Activated T-cell treated with anti-CD3 and anti-CD28 coated beads, Interleukin-2, amount 50 U/mL, for 4 hours (primary cell): ENCODE measurements at regions not wholly inside any gene's neighbourhood (a gene's known extent, or its start where the extent isn't known, plus 50 kb on each side); places are given as distances from the start of the nearest gene placed in this dataset.

ENCODE experiments used
- ATAC-seq, 2 donors: fragments of 200-7000 bp; cut with Tn5 transposase; one replicate each; pipeline ENCODE4 v1.10.0; 2021
- DNase-seq: peaks from one replicate; pipeline ENCODE4 v3.0.0-alpha.2; 2020
- H3K27me3 Mint-ChIP-seq: one replicate; pipeline ENCODE4 v1.8.0; 2021; ENCODE audit warnings: low read depth, mixed read lengths
- H3K36me3 Mint-ChIP-seq: one replicate; pipeline ENCODE4 v1.8.0; 2022; ENCODE audit warnings: mixed read lengths; ENCODE audit not compliant: insufficient read depth
- H3K4me1 Mint-ChIP-seq: one replicate; pipeline ENCODE4 v1.8.0; 2021; ENCODE audit warnings: low read depth, mixed read lengths
- H3K4me3 Mint-ChIP-seq: one replicate; pipeline ENCODE4 v1.8.0; 2021; ENCODE audit warnings: mild to moderate bottlenecking, moderate library complexity, mixed read lengths
- H3K9me3 Mint-ChIP-seq: one replicate; pipeline ENCODE4 v1.8.0; 2021; ENCODE audit warnings: mixed read lengths

DNA sequence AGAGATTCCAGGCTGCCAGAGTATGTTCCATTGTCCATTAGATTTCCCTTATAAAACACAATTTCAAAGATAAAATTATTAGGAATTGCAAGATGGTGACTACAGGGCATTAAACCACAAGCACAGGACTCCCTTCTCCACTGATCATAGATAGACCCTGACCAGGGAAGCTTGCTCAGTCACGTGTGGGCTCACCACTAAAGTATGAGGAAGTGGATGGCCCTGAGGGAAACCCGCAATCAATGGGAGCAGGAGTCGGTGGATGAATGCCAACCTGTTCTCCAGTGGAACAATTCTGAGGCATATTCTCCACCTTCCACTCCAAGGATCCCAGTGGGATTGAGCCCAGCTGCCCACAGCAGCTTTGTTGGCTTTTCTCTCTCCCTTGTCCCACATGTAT, 515.7 kb downstream of the BCOR start:
- no peaks in the 10 kb centered on the region for H3K27me3 Mint-ChIP-seq
- DNase-seq, result no peak
- H3K36me3 Mint-ChIP-seq, result no peaks in the 10 kb centered on the region
- peaks cover 19% of the 10 kb centered on the region for H3K4me1 Mint-ChIP-seq
- ATAC-seq, result no peak
- no peak overlapping the region for H3K4me3 Mint-ChIP-seq
- no peaks in the 10 kb centered on the region for H3K9me3 Mint-ChIP-seq

DNA sequence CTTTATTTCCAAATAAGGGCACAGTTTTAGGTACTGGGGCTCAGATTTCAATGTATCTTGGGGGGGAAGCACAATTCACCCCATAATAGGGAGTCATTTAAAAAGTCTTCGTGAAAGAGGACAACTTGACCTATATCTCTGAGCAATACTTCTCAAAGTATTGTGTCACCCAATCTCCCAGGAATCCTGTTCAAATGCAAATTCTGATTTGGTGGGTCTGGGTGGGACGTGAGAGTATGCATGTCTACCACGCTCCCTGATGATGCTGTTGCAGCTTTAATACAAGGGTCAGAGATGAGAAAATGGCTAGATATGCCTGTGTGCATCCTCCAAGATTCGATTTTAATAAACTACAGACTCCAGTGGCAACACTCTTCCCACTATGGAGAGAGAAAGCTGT, 514.8 kb downstream of the BCOR start:
- DNase-seq (no peak), ATAC-seq (no peak)
- no peak overlapping the region for H3K4me3 Mint-ChIP-seq
- no peaks in the 10 kb centered on the region for H3K9me3 Mint-ChIP-seq
- H3K27me3 Mint-ChIP-seq, result no peaks in the 10 kb centered on the region
- H3K36me3 Mint-ChIP-seq, result no peaks in the 10 kb centered on the region
- peaks cover 12% of the 10 kb centered on the region for H3K4me1 Mint-ChIP-seq

DNA sequence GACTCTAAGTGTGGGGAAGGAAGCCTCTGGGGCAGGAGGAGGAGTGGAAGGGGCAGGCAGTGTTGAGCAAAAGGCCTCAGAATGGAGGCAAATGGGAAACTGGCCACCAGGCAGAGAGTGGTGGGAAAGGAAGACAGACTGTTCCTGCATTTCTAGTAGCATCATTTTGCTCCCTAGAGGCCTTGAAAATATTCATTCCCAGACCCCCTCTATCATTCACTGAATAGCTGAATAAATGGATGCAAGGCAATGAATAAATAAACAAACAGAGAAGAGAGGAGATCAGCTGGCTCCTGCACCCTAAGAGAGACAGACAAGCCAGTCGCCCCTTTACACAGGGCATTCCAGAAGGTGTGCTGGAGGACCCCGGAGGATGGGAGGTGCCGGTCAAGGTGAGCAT, 511.9 kb downstream of the BCOR start:
- no peak for ATAC-seq
- Mint-ChIP-seq H3K4me3 (no peak overlapping the region), H3K36me3 (no peaks in the 10 kb centered on the region), H3K9me3 (no peaks in the 10 kb centered on the region), H3K4me1 (no peaks in the 10 kb centered on the region), H3K27me3 (no peaks in the 10 kb centered on the region)
- no peak for DNase-seq

DNA sequence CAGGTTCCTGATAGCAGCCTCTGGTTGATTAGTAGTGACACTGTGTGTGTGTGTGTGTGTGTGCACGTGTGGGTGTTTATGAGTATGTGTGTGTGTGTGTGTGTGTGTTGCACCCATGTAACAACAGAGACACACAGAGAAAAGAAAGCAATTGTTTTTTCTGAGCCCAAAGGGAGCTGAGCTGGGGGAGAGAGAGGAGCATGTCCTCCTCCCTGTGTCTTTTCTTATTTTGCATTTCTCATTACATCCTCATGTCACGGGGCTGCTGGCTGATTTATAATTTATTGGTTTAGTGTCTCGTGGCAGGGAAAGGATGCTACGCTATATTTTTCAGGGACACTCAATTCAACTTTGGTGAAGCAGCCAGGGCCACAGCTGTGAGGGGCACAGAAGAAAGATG, 511.4 kb downstream of the BCOR start:
- no peak overlapping the region for H3K4me3 Mint-ChIP-seq
- H3K36me3 Mint-ChIP-seq, result no peaks in the 10 kb centered on the region
- DNase-seq, result no peak
- H3K4me1 Mint-ChIP-seq, result no peaks in the 10 kb centered on the region
- no peaks in the 10 kb centered on the region for H3K9me3 Mint-ChIP-seq
- no peaks in the 10 kb centered on the region for H3K27me3 Mint-ChIP-seq
- no peak for ATAC-seq

GRCh38 chrX:39591099-39591498, 506.7 kb downstream of the BCOR start:
- Mint-ChIP-seq H3K9me3 (no peaks in the 10 kb centered on the region), H3K27me3 (no peaks in the 10 kb centered on the region), H3K36me3 (no peaks in the 10 kb centered on the region), H3K4me3 (no peak overlapping the region), H3K4me1 (peaks cover 2% of the 10 kb centered on the region)
- no peak for DNase-seq
- ATAC-seq, result no peak

DNA sequence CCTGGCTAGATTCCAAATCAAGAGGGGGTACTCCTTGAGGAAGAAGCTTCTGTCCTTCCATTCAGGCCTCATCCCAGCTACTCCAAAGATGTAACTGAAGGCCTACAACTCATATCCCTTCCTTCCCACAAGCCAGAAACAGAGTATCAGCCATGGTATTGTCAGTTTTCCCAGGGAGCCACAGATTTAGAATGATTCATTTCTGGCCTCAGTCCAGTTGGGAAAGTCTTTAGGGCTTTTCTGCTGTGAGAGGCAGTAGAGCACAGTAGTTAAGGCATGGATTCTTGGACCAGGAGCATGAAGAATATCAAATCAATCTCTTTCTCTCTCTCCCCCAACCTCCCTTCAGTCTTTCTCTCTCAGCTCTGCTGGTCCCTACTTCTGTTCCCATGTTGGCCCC, 505.0 kb downstream of the BCOR start:
- Mint-ChIP-seq H3K4me3 (no peak overlapping the region), H3K36me3 (no peaks in the 10 kb centered on the region), H3K4me1 (peaks cover 2% of the 10 kb centered on the region), H3K27me3 (no peaks in the 10 kb centered on the region), H3K9me3 (no peaks in the 10 kb centered on the region)
- no peak for ATAC-seq
- no peak for DNase-seq

- H3K4me3 Mint-ChIP-seq, result no peak overlapping the region
- H3K36me3 Mint-ChIP-seq, result no peaks in the 10 kb centered on the region
- H3K4me1 Mint-ChIP-seq, result peaks cover 2% of the 10 kb centered on the region
- peak; percentile 18 to 23 for ATAC-seq
- DNase-seq, result no peak
- no peaks in the 10 kb centered on the region for H3K9me3 Mint-ChIP-seq
- no peaks in the 10 kb centered on the region for H3K27me3 Mint-ChIP-seq
These were observed 501.8 kb downstream of the BCOR start for GRCh38 chrX:39595977-39596376.

DNA sequence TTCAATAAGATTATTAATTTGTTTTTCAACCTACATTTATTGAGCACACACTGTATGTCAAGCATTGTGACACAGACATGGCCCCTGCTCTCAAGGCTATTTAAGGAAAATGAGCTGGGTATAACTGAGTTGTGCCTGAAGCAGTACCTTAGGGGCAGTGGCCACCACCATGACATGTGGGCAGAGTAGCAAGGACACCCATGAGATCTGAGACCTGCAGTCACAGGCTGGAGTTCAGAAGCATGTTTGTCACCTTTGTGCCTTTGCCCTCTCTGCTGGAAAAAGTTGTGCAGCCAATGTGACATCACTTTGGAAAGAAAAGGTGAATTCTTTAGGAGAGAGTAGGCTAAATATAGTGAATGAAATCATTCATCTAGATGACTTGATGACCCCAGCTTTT, 501.3 kb downstream of the BCOR start:
- Mint-ChIP-seq H3K4me3 (no peak overlapping the region), H3K36me3 (no peaks in the 10 kb centered on the region), H3K4me1 (peaks cover 2% of the 10 kb centered on the region), H3K27me3 (no peaks in the 10 kb centered on the region), H3K9me3 (no peaks in the 10 kb centered on the region)
- ATAC-seq, result no peak
- DNase-seq, result no peak

GRCh38 chrX:39599339-39599738, 498.4 kb downstream of the BCOR start:
- no peak for DNase-seq
- no peak overlapping the region for H3K4me3 Mint-ChIP-seq
- H3K4me1 Mint-ChIP-seq, result peaks cover 2% of the 10 kb centered on the region
- H3K9me3 Mint-ChIP-seq, result no peaks in the 10 kb centered on the region
- no peaks in the 10 kb centered on the region for H3K36me3 Mint-ChIP-seq
- no peak for ATAC-seq
- H3K27me3 Mint-ChIP-seq, result no peaks in the 10 kb centered on the region

DNA sequence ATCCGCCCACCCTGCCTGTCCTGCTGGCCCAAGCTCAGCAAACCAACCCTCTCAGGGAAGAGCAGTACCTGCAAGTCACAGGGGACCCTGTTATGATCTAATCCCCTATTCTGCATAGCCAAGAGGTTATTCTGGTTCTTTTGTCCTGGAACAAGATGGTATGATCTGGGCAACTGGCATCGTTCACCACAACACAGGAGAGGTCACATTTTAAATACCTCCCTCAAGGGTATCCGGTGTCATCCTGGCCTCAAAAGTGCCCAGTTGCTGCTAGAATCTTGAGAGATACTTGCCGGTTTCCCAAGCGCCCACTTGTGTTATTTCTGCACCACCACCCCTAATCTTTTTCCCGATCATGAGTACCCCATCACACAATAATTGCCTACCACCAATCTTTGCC, 497.5 kb downstream of the BCOR start:
- Mint-ChIP-seq H3K36me3 (no peaks in the 10 kb centered on the region), H3K9me3 (no peaks in the 10 kb centered on the region), H3K4me1 (peaks cover 2% of the 10 kb centered on the region), H3K27me3 (no peaks in the 10 kb centered on the region), H3K4me3 (no peak overlapping the region)
- DNase-seq (no peak), ATAC-seq (no peak)

DNA sequence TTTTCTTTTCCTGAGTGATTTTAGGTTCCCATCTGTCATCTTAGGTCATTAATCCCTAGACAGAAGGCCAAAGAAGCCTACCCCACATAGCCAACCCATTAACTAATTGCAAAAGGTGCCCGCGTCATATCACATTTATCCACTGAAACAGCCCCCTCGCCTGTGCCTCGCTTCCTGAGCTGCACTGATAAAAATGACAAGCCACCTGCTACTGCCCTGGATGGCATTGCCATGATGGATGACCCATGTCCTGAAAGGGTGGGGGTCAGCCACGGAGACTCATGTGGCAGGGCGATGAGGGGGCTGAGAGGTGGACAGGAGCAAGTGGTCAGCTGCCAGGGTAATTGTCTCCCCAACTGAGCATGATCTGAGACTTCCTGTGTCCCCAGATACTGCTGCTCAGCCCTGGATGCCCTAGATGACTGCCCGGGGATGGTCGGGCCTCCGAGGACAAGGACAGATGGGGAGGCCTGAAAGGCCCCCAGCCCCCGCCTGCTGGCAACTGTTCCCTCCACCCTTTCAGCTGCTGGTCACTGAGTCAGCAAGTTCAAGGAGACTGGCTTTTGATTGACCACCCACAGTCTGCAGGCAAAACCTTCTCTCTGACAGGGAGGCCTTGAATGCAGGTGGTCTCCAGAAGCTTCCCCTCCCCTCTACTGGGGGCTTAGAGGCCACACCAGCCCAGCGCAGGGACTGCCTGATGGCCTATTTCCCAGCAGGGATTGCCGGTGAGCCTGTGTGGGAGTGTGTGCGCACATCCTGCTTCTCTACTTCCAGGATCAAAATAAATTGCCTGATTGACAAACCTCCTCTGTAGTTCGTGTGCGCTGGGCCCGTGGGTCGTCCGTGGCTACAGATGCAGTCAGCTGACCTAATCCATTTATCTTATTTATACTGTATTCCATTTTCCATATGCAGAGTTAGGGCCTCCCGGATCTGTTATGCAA, 496.3 kb downstream of the BCOR start:
- peaks cover 1% of the 10 kb centered on the region for H3K27me3 Mint-ChIP-seq
- ATAC-seq (no peak), DNase-seq (no peak)

DNA sequence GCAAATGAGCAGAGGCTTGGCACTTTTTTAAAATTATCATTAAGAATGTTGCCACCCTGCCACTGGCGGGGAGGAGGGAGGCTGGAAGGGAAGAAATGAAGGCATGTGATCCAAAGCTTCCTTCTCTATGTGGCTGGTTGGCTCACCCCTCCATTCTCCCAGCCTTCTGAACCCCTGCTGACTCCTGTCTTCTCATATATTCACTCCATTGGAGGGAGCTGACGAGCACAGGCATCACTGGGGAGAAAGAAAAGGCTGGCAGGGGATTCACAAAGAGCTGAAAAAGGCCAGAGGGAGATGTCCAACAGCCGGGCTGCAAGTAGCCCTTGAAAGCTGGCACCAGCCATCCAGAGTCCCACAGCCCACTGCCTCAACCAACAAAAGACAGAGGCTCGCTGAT, 495.6 kb downstream of the BCOR start:
- DNase-seq (no peak), ATAC-seq (no peak)
- H3K36me3 Mint-ChIP-seq, result no peaks in the 10 kb centered on the region
- H3K9me3 Mint-ChIP-seq, result no peaks in the 10 kb centered on the region
- H3K4me1 Mint-ChIP-seq, result no peaks in the 10 kb centered on the region
- no peak overlapping the region for H3K4me3 Mint-ChIP-seq
- H3K27me3 Mint-ChIP-seq, result peaks cover 1% of the 10 kb centered on the region

More for the DNA sequence above, 496.3 kb downstream of the BCOR start:
- Mint-ChIP-seq H3K36me3 (no peaks in the 10 kb centered on the region), H3K9me3 (no peaks in the 10 kb centered on the region), H3K4me1 (no peaks in the 10 kb centered on the region), H3K4me3 (no peak overlapping the region)

GRCh38 chrX:39603230-39603629, 494.5 kb downstream of the BCOR start:
- no peak for ATAC-seq
- peaks cover 1% of the 10 kb centered on the region for H3K27me3 Mint-ChIP-seq
- H3K9me3 Mint-ChIP-seq, result no peaks in the 10 kb centered on the region
- no peak overlapping the region for H3K4me3 Mint-ChIP-seq
- no peaks in the 10 kb centered on the region for H3K4me1 Mint-ChIP-seq
- DNase-seq, result no peak
- H3K36me3 Mint-ChIP-seq, result no peaks in the 10 kb centered on the region

- Mint-ChIP-seq H3K9me3 (no peaks in the 10 kb centered on the region), H3K4me1 (no peaks in the 10 kb centered on the region), H3K36me3 (no peaks in the 10 kb centered on the region), H3K4me3 (no peak overlapping the region), H3K27me3 (peaks cover 1% of the 10 kb centered on the region)
- DNase-seq, result no peak
- no peak for ATAC-seq
These were observed 492.6 kb downstream of the BCOR start for GRCh38 chrX:39605183-39605582.

- no peak for ATAC-seq
- no peaks in the 10 kb centered on the region for H3K9me3 Mint-ChIP-seq
- no peaks in the 10 kb centered on the region for H3K36me3 Mint-ChIP-seq
- DNase-seq, result no peak
- peaks cover 1% of the 10 kb centered on the region for H3K27me3 Mint-ChIP-seq
- no peaks in the 10 kb centered on the region for H3K4me1 Mint-ChIP-seq
- H3K4me3 Mint-ChIP-seq, result no peak overlapping the region
These were observed 491.9 kb downstream of the BCOR start for GRCh38 chrX:39605866-39606265.
